CD4-positive, alpha-beta memory T cell (primary cell): ENCODE measurements at regions not wholly inside any gene's neighbourhood (a gene's known extent, or its start where the extent isn't known, plus 50 kb on each side); places are given as distances from the start of the nearest gene placed in this dataset.

Experiments
- CTCF ChIA-PET: fragments of 350-600 bp; sonication (Branson Sonifier 250); formaldehyde crosslinking; loops from one replicate; lab custom pipeline; 2021; ENCODE audit warnings: inconsistent platforms; ENCODE audit not compliant: partially characterized antibody; lab: Charles Lee
- POLR2A ChIA-PET: fragments of 350-600 bp; sonication (Branson Sonifier 250); formaldehyde crosslinking; loops from one replicate; lab custom pipeline; 2021; ENCODE audit not compliant: partially characterized antibody; lab: Charles Lee
- DNase-seq, 5 donors: peaks; one replicate each; pipeline versions ENCODE4 v3.0.0 to v3.0.0-alpha.2; 2020 to 2022; ENCODE audit warnings: mixed read lengths in 1 of 5
- H3K27ac ChIP-seq: one replicate; pipeline ENCODE4 v1.7.0; 2013; ENCODE audit warnings: low read depth, low read length
- H3K27me3 ChIP-seq: 2 replicates; pipeline ENCODE4 v1.7.0; 2013; ENCODE audit warnings: mild to moderate bottlenecking, low read length, moderate library complexity; ENCODE audit not compliant: insufficient read depth
- H3K36me3 ChIP-seq: 2 replicates; pipeline ENCODE4 v1.7.0; 2013; ENCODE audit warnings: mild to moderate bottlenecking, low read length, moderate library complexity; ENCODE audit not compliant: insufficient read depth
- H3K4me1 ChIP-seq: 2 replicates; pipeline ENCODE4 v1.7.0; 2013; ENCODE audit warnings: mild to moderate bottlenecking, low read length, moderate library complexity; ENCODE audit not compliant: insufficient read depth
- H3K4me3 ChIP-seq, 2 donors: one replicate each; pipeline ENCODE4 v1.7.0; 2013; ENCODE audit warnings: low read length in 2 of 2, mild to moderate bottlenecking in 1 of 2
- H3K9me3 ChIP-seq, 2 donors: one replicate each; pipeline ENCODE4 v1.7.0; 2013; ENCODE audit warnings: low read length in 2 of 2, control low read depth in 1 of 2; ENCODE audit not compliant: control insufficient read depth in 1 of 2
- H3K27ac Mint-ChIP-seq, 7 donors: one replicate each; pipeline ENCODE4 v1.8.0; 2020 to 2021; ENCODE audit warnings: mixed read lengths in 7 of 7, mild to moderate bottlenecking in 6 of 7, inconsistent platforms in 3 of 7, moderate library complexity in 3 of 7
- H3K27me3 Mint-ChIP-seq, 2 donors: one replicate each; pipeline ENCODE4 v1.8.0; 2020 to 2021; ENCODE audit warnings: mixed read lengths in 2 of 2
- H3K36me3 Mint-ChIP-seq, 2 donors: one replicate each; pipeline ENCODE4 v1.8.0; 2020 to 2021; ENCODE audit warnings: mixed read lengths in 2 of 2, inconsistent platforms in 1 of 2, mild to moderate bottlenecking in 1 of 2
- H3K4me1 Mint-ChIP-seq, 4 donors: one replicate each; pipeline ENCODE4 v1.8.0; 2020 to 2021; ENCODE audit warnings: mixed read lengths in 4 of 4, mild to moderate bottlenecking in 1 of 4
- H3K4me3 Mint-ChIP-seq, 8 donors: one replicate each; pipeline ENCODE4 v1.8.0; 2020 to 2021; ENCODE audit warnings: mixed read lengths in 8 of 8, mild to moderate bottlenecking in 7 of 8, moderate library complexity in 6 of 8, inconsistent platforms in 3 of 8
- H3K9me3 Mint-ChIP-seq, 8 donors: one replicate each; pipeline ENCODE4 v1.8.0; 2020 to 2021; ENCODE audit warnings: mixed read lengths in 8 of 8, mild to moderate bottlenecking in 5 of 8, inconsistent platforms in 3 of 8, moderate library complexity in 1 of 8
- intact Hi-C: fragments of 100-400 bp; cut with micrococcal nuclease; formaldehyde crosslinking; loops from one replicate; pipeline ENCODE4 v1.15.1; 2023

DNA sequence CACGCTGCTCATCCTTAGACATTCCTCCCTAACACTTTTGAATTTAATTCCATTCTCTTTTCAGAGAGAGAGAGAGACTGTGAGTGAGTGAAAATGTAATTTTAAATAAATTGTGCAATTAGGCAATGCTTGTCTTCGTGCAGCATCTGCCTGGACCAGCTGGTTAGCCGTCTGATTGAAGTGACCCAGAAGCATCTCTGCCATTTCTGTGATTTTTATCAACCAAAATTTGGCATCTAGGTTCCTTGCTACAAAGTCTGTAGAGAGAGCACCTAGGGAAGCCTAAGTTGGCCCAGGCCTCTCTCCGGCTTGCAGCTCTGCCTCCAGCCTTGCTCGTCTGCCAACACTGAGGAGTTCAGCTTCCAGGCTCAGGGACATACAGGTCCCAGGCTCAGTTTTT, 138.6 kb upstream of the GPR12 start:
- H3K4me3 ChIP-seq, result no peak overlapping the region
- H3K36me3 ChIP-seq, result no peaks in the 10 kb centered on the region
- ChIA-PET POLR2A (no interaction called here), CTCF (no interaction called here)
- Mint-ChIP-seq H3K9me3 (peaks cover 0 to 3% (median 0%) of the 10 kb centered on the region in 8 donors), H3K27me3 (peaks cover 12 to 30% of the 10 kb centered on the region in 2 donors), H3K27ac (no peak overlapping the region), H3K4me3 (no peak overlapping the region), H3K36me3 (no peaks in the 10 kb centered on the region), H3K4me1 (peaks cover 0 to 2% (median 0%) of the 10 kb centered on the region in 4 donors)
- H3K9me3 ChIP-seq, result no peaks in the 10 kb centered on the region
- no peak overlapping the region for H3K27ac ChIP-seq
- intact Hi-C loops, result no loop called here
- H3K27me3 ChIP-seq, result no peaks in the 10 kb centered on the region
- no peak for DNase-seq
- H3K4me1 ChIP-seq, result no peaks in the 10 kb centered on the region

DNA sequence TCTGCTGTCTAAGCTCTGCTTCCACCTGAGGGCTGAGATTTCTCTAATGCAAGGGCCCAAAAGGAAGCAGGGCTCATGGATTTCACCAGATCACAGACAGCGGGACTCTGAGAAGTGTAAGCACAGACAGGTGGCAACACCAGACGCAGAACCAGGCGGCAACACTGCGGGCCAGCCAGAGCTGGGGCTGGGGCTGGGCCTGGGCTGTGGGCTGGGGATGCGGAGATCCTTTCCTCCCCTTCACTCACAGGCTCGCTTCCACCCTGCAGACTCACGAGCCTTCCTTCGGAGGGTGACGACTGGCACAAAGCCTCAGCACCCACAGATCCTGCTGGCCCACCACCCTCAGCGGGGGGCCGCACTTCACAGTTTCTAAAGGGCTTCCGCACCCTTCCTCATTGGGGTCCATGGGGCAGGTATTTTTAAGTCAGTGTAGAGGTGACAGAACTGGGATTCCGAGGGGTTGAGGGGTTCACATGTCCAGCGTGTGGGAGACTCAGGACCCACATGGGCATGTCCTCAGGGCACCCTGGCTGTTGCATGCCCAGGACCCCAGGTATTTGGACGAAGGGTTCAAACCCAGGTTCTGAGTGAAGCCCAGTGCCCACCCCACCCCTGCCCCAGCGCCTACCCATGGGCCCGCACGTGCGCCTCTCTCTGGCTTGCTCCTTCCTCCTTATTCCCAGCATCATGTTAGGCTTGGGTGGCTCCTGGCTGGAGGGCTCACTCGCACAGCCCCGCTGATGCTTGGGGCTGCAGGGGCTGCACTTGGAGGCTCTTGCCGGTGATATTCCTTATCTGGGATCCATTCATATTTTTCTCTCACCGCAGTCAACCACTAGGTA, 137.3 kb upstream of the GPR12 start:
- DNase-seq, result no peak
- Histone ChIP-seq H3K4me1 (no peaks in the 10 kb centered on the region), H3K9me3 (no peaks in the 10 kb centered on the region), H3K27ac (no peak overlapping the region), H3K4me3 (no peak overlapping the region), H3K27me3 (no peaks in the 10 kb centered on the region), H3K36me3 (no peaks in the 10 kb centered on the region)
- intact Hi-C loops, result no loop called here
- Mint-ChIP-seq H3K4me3 (no peak overlapping the region), H3K27me3 (peaks cover 13 to 27% of the 10 kb centered on the region in 2 donors), H3K27ac (no peak overlapping the region), H3K4me1 (peaks cover 0 to 2% (median 0%) of the 10 kb centered on the region in 4 donors), H3K9me3 (peaks cover 0 to 2% (median 0%) of the 10 kb centered on the region in 8 donors), H3K36me3 (no peaks in the 10 kb centered on the region)
- POLR2A ChIA-PET, result no interaction called here
- CTCF ChIA-PET, result no interaction called here

DNA sequence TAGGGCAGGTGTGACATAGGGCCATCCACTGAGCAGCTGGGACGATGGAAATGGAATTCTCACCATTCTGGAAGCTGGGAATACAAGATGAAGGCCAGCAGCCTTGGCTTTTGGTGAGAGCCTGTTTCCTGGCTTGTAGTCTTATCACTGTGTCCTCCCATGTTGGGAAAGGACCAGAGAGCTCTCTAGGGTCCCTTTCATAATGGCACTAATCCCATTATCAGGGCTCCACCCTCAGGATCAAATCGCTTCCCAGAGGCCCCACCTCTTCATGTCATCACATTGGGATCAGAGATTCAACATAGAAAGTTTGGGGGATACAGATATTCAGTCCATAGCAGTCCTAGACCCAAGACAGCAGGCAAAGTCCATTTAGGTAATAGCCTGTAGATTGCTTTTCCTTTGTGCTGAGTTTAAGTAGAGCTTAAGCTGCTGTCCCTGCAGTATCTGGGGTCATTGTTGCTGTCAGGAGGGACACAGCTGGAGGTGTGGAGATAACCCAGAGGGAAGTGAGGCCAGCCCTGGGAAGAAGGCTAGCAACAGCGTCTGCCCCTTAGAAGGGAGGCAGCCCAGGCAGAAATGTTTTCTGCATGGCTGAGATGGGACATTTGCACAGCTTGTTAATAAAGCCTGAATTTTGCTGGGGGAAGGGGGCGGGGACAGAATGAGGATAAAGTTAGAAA, 136.5 kb upstream of the GPR12 start:
- peaks cover 0 to 2% (median 0%) of the 10 kb centered on the region in 4 donors for H3K4me1 Mint-ChIP-seq
- CTCF ChIA-PET, result no interaction called here
- H3K4me3 Mint-ChIP-seq, result no peak overlapping the region
- intact Hi-C loops, result no loop called here
- Histone ChIP-seq H3K36me3 (no peaks in the 10 kb centered on the region), H3K27me3 (no peaks in the 10 kb centered on the region), H3K9me3 (no peaks in the 10 kb centered on the region), H3K27ac (no peak overlapping the region), H3K4me1 (no peaks in the 10 kb centered on the region), H3K4me3 (no peak overlapping the region)
- POLR2A ChIA-PET, result no interaction called here
- DNase-seq, result no peak
- peaks cover 14 to 23% of the 10 kb centered on the region in 2 donors for H3K27me3 Mint-ChIP-seq
- H3K9me3 Mint-ChIP-seq, result peaks cover 0 to 2% (median 0%) of the 10 kb centered on the region in 8 donors
- peak overlapping the region in 1 of 7 donors; percentile 75 for H3K27ac Mint-ChIP-seq
- H3K36me3 Mint-ChIP-seq, result no peaks in the 10 kb centered on the region

DNA sequence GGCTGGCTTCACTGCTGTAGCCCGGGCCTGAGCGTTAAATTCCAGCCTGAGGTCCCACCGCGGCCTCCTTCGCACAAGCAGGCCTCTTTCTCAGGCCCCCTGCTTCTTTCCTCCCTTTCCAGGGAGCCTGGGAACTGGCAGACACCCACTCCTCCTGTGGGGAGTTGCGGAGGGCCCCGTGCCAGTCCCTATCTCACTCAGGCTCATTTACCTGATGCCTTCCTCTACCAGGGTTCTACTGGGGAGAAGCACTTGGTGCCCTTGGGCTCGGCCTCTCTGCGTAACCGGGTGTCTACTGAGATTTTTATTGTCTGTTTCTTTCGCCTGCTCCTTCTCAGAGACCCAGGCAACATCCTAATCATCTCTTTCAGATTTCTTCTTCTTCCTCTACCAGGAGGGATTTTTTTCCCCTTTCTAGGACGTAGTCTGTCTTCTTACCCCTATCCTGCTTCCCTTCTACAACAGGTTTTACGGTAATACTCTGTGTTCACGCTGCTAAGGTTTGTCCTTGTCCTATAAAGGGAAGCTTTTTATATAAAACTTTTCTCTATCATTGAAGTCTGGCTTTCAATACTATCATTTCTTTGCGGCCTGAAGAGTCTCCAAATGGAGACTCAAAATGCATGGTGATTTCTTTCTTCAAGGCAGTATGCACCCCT, 135.4 kb upstream of the GPR12 start:
- peaks cover 14 to 23% of the 10 kb centered on the region in 2 donors for H3K27me3 Mint-ChIP-seq
- no peaks in the 10 kb centered on the region for H3K9me3 ChIP-seq
- H3K36me3 ChIP-seq, result no peaks in the 10 kb centered on the region
- ChIA-PET CTCF (no interaction called here), POLR2A (no interaction called here)
- no peak for DNase-seq
- H3K4me1 Mint-ChIP-seq, result peaks cover 0 to 2% (median 0%) of the 10 kb centered on the region in 4 donors
- intact Hi-C loops, result no loop called here
- no peak overlapping the region for H3K4me3 Mint-ChIP-seq
- H3K27ac ChIP-seq, result no peak overlapping the region
- peaks cover 0 to 2% (median 0%) of the 10 kb centered on the region in 8 donors for H3K9me3 Mint-ChIP-seq
- H3K36me3 Mint-ChIP-seq, result no peaks in the 10 kb centered on the region
- H3K4me3 ChIP-seq, result no peak overlapping the region
- no peaks in the 10 kb centered on the region for H3K4me1 ChIP-seq
- H3K27ac Mint-ChIP-seq, result no peak overlapping the region
- H3K27me3 ChIP-seq, result no peaks in the 10 kb centered on the region

DNA sequence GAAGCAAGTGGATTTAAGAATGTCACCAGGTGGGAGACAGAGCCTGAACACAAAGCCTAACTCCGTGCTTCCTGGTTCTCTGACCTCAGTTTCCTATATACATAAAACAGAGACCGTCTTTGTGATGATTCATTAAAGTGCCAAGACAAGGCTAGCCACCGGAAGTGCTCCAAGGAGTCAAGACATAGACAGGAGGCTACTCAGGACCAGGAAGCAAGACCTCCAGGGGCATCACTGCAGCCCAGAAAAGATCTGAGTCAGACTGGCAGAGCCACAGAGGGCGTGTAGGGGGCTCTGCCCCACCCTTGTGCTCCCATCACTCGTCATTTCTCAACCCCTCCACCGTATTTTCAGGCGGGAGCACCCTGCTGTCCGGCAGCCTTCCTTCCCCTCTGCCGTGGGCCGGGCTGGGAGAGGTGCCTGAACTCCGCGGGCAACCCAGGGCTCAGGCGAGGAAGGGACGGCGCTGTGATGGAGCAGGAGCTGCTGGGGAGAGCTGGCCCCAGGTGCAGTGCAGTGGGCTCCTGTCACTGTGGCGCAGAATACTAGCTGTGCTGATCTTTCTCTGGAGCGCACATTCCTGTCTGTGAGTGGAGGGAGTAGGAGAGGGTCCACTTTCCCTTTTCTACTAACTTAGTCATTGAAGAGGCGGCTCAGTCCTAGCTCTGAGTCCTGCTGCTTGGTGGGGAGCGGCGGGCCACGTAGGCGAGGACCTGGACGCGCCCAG, 134.7 kb upstream of the GPR12 start:
- no peak overlapping the region for H3K27ac Mint-ChIP-seq
- no peaks in the 10 kb centered on the region for H3K36me3 Mint-ChIP-seq
- POLR2A ChIA-PET, result no interaction called here
- Histone ChIP-seq H3K9me3 (no peaks in the 10 kb centered on the region), H3K4me1 (no peaks in the 10 kb centered on the region), H3K27me3 (no peaks in the 10 kb centered on the region), H3K27ac (no peak overlapping the region), H3K4me3 (no peak overlapping the region), H3K36me3 (no peaks in the 10 kb centered on the region)
- intact Hi-C loops, result no loop called here
- CTCF ChIA-PET, result no interaction called here
- no peak for DNase-seq
- H3K27me3 Mint-ChIP-seq, result peaks cover 11 to 16% of the 10 kb centered on the region in 2 donors
- H3K9me3 Mint-ChIP-seq, result peaks cover 0 to 2% (median 0%) of the 10 kb centered on the region in 8 donors
- H3K4me3 Mint-ChIP-seq, result no peak overlapping the region
- H3K4me1 Mint-ChIP-seq, result peaks cover 0 to 2% (median 0%) of the 10 kb centered on the region in 4 donors

DNA sequence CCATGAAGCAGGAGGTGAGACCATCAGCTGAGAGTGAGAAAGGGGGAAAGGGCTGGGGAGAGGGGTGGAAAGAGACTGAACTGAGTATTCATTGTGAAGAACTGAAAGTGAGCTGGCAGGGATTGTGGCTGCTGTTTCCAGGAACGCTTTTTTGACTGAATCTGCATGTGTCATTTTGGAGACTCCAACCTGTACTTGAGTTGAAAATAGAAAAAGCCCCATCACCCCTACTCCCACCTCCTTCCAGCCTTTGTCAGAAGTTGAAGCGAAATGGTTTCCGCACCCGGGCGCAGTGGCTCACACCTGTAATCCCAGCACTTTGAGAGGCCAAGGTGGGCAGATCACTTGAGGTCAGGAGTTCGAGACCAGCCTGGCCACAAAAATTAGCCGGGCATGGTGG, 128.0 kb upstream of the GPR12 start:
- Mint-ChIP-seq H3K4me3 (no peak overlapping the region), H3K27ac (no peak overlapping the region), H3K9me3 (peaks cover 0 to 5% (median 0%) of the 10 kb centered on the region in 8 donors), H3K27me3 (peaks cover 7 to 8% of the 10 kb centered on the region in 2 donors), H3K36me3 (no peaks in the 10 kb centered on the region), H3K4me1 (no peaks in the 10 kb centered on the region)
- Histone ChIP-seq H3K9me3 (no peaks in the 10 kb centered on the region), H3K36me3 (no peaks in the 10 kb centered on the region), H3K27me3 (no peaks in the 10 kb centered on the region), H3K4me1 (no peaks in the 10 kb centered on the region), H3K27ac (no peak overlapping the region), H3K4me3 (no peak overlapping the region)
- intact Hi-C loops, result no loop called here
- POLR2A ChIA-PET, result no interaction called here
- no peak for DNase-seq
- CTCF ChIA-PET, result no interaction called here
